Adrenal gland (tissue), 5 donors: ENCODE measurements at regions not wholly inside any gene's neighbourhood (a gene's known extent, or its start where the extent isn't known, plus 50 kb on each side); places are given as distances from the start of the nearest gene placed in this dataset.

Source experiments
- CTCF ChIP-seq, 6 experiments: fragments of 450-650 bp in 4 of 6; fragments of 200-600 bp in 2 of 6; sonication (generic) in 1 of 6; IDR thresholded peaks; 1 replicate in 5 of 6; 2 replicates in 1 of 6; pipeline versions ENCODE4 v1.5.1 to v1.8.0; 2016 to 2021; ENCODE audit warnings: antibody characterized with exemption in 6 of 6, mild to moderate bottlenecking in 2 of 6, moderate library complexity in 1 of 6
- POLR2A ChIP-seq, 2 donors: fragments of 450-650 bp; IDR thresholded peaks; one replicate each; pipeline ENCODE4 v1.6.1; 2017; ENCODE audit warnings: antibody characterized with exemption in 2 of 2, mild to moderate bottlenecking in 2 of 2, moderate library complexity in 1 of 2
- donor health status: DM: no; HTN: no; CAD: no.

- TF ChIP-seq CTCF (IDR thresholded peaks at IDR 0.05): no peak
- TF ChIP-seq POLR2A (IDR thresholded peaks at IDR 0.05): no peak
These were observed 188.2 kb downstream of the OMA1 start for GRCh38 chr1:58358346-58358745.
